Activated T-cell treated with anti-CD3 and anti-CD28 coated beads, Interleukin-2, amount 50 U/mL, for 72 hours (primary cell): ENCODE measurements at regions not wholly inside any gene's neighbourhood (a gene's known extent, or its start where the extent isn't known, plus 50 kb on each side); places are given as distances from the start of the nearest gene placed in this dataset.

Experiments
- ATAC-seq, 2 donors: fragments of 150-1000 bp; cut with Tn5 transposase; replicated peaks in 1 of 2; 2 replicates each; pipeline ENCODE4 v1.10.0; 2021; ENCODE audit warnings: moderate library complexity in 2 of 2, mild to moderate bottlenecking in 1 of 2
- DNase-seq, 2 donors: peaks; one replicate each; pipeline ENCODE4 v3.0.0; 2021 to 2022; ENCODE audit warnings: mixed read lengths in 1 of 2
- H3K27ac Mint-ChIP-seq: one replicate; pipeline ENCODE4 v1.8.0; 2022; ENCODE audit warnings: mild to moderate bottlenecking, moderate library complexity, mixed read lengths
- H3K27me3 Mint-ChIP-seq: one replicate; pipeline ENCODE4 v1.8.0; 2022; ENCODE audit warnings: low read depth, mixed read lengths
- H3K36me3 Mint-ChIP-seq, 2 donors: one replicate each; pipeline ENCODE4 v1.8.0; 2022; ENCODE audit warnings: mixed read lengths in 2 of 2, mild to moderate bottlenecking in 1 of 2; ENCODE audit not compliant: insufficient read depth in 2 of 2
- H3K4me1 Mint-ChIP-seq: one replicate; pipeline ENCODE4 v1.8.0; 2022; ENCODE audit warnings: low read depth, mixed read lengths
- H3K4me3 Mint-ChIP-seq, 2 donors: one replicate each; pipeline ENCODE4 v1.8.0; 2022; ENCODE audit warnings: mild to moderate bottlenecking in 2 of 2, mixed read lengths in 2 of 2, moderate library complexity in 2 of 2
- H3K9me3 Mint-ChIP-seq, 2 donors: one replicate each; pipeline ENCODE4 v1.8.0; 2022; ENCODE audit warnings: mixed read lengths in 2 of 2

DNA sequence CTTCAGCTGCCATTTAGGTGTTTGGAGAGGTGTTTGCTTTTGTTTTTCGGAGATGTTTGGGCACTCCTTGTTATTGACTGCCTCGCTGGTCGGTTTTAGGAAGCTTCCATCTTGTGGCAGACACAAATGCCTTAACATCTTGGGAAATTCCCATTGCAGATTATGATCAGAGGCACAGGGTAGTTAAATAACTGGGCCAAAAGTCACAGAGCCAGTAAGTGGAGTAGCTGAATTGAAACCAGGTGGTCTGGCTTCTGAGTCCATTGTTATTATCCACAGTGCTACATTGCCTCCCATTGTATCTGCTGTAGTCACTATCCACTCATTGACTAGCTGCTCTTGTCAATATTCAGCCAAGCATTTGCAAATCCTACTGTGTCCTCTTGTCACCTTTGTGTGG lies 138.2 kb upstream of the PLPP4 start:
- no peak for DNase-seq
- Mint-ChIP-seq H3K9me3 (no peaks in the 10 kb centered on the region), H3K4me3 (no peak overlapping the region), H3K36me3 (no peaks in the 10 kb centered on the region), H3K4me1 (no peaks in the 10 kb centered on the region), H3K27ac (no peak overlapping the region), H3K27me3 (peaks cover 9% of the 10 kb centered on the region)
- ATAC-seq, result no peak

DNA sequence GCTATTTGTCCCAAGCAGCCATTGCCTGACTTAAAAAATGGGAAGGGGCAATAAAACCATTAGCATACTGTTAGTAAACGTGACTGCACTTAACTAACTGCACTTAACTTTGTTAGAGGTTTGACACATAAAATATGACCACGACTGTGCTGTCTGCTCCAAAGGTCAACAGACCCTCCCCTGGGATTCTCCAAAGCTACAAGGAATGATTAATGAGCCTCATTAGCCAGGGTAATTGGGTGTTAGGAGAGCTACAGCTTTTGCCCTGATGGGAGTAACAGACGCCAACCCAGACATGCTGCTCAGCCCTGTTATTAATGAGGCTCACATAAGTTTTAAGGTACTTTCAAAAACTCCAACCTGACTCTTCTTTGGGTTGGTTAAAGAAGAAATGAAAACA lies 129.4 kb upstream of the PLPP4 start:
- Mint-ChIP-seq H3K4me1 (no peaks in the 10 kb centered on the region), H3K4me3 (no peak overlapping the region), H3K36me3 (no peaks in the 10 kb centered on the region), H3K27me3 (no peaks in the 10 kb centered on the region), H3K27ac (no peak overlapping the region), H3K9me3 (no peaks in the 10 kb centered on the region)
- DNase-seq (no peak), ATAC-seq (no peak)

DNA sequence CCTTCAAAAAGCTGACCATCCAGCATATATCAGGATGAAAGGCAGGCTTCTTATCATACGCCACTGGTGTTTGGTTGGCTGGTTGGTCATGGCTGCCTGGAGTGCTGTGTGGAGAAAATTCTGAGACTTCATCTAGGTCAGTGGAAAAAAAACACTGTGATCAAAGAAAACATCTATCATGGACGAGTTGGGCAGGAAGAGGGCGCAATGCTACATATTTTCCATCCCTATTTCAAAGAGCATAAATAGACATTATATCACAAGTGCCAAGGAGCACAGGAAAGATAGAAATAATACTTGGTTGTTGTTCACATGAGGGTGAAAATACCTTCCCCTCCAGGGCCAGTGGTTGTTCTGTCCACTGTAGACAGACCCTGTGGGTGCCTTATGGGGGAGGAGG lies 128.4 kb upstream of the PLPP4 start:
- ATAC-seq, result no peak
- Mint-ChIP-seq H3K9me3 (no peaks in the 10 kb centered on the region), H3K36me3 (no peaks in the 10 kb centered on the region), H3K4me3 (no peak overlapping the region), H3K27ac (no peak overlapping the region), H3K4me1 (no peaks in the 10 kb centered on the region), H3K27me3 (no peaks in the 10 kb centered on the region)
- no peak for DNase-seq

DNA sequence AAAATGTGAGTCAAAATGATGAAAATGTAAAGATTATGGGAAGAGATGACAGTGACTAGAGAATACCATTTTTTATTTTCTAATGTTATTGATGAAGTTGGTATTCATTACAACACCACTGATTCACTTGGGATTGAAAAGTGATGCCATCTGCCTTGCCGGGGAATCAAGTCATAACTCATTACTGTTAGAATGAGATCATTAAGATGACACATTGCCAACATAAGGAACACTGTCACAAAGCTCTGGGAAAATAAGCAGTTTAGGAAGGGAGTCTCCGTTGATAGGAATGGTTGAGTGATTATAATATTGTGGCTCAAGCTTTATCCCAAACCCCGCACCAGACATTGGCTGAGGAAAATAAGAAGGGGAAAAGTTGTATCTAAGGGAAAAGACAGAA lies 121.5 kb upstream of the PLPP4 start:
- no peak for DNase-seq
- Mint-ChIP-seq H3K36me3 (no peaks in the 10 kb centered on the region), H3K4me1 (no peaks in the 10 kb centered on the region), H3K4me3 (no peak overlapping the region), H3K27me3 (no peaks in the 10 kb centered on the region), H3K27ac (no peak overlapping the region), H3K9me3 (no peaks in the 10 kb centered on the region)
- no peak for ATAC-seq

DNA sequence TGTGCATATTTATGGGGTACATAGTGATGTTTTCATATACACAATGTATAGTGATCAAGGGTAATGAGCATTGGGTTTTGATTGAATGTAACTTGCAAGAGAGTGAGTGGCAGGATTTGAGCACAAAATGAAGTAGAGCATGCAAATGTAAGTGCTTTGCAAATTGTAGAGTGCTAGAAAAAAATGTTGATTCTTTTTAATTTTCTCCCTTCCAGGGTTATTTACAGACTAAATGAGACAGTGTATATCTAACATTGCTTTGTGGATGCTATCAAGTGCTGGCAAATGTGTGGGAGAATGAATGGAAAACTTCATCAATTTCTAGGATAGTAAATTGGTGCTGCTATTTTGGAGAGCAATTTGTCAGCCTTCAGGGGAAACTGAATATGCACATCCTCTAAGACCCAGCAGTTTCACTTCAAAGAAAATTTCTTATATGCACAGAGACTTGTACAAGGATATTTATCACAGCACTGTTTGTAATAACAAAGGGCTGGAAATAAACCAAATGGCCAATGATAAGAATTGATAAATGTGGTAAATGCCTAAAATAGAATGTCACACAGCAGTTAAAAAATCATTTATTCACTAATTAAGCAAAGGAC lies 120.6 kb upstream of the PLPP4 start:
- no peak overlapping the region for H3K4me3 Mint-ChIP-seq
- H3K27ac Mint-ChIP-seq, result no peak overlapping the region
- H3K4me1 Mint-ChIP-seq, result no peaks in the 10 kb centered on the region
- H3K27me3 Mint-ChIP-seq, result no peaks in the 10 kb centered on the region
- DNase-seq, result no peak
- H3K36me3 Mint-ChIP-seq, result no peaks in the 10 kb centered on the region
- no peak for ATAC-seq
- H3K9me3 Mint-ChIP-seq, result no peaks in the 10 kb centered on the region

DNA sequence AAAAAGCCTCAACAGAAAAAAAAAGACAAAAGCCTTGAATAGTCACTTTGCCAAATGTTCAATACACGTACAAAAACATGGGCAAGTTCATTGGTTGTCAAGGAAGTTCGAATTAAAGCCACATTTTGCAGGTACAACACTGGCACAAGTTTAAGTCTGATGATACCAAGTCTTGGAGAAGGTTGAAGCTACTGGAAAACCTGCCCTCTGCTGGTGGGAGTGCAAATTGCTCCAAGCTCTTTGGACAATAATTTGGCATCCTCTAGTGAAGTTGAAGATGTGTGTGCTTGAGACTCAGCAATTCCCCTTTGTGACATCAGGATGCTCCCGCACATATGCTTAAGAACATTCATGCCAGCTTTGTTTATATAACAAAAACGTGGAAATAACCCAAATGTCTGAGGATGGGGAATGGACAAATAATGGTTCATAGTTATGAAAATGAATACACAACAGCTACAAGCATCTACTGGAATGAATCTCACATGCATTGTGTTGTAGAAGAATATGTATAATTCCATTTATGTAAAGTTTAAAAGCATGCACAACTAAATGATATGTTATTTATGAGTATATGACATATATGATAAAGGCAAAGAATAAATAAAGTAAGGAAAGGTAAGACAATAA lies 120.0 kb upstream of the PLPP4 start:
- no peaks in the 10 kb centered on the region for H3K27me3 Mint-ChIP-seq
- no peaks in the 10 kb centered on the region for H3K36me3 Mint-ChIP-seq
- DNase-seq, result peak; percentile 49 to 56
- no peak for ATAC-seq
- H3K9me3 Mint-ChIP-seq, result no peaks in the 10 kb centered on the region
- no peak overlapping the region for H3K27ac Mint-ChIP-seq
- no peaks in the 10 kb centered on the region for H3K4me1 Mint-ChIP-seq
- no peak overlapping the region for H3K4me3 Mint-ChIP-seq

DNA sequence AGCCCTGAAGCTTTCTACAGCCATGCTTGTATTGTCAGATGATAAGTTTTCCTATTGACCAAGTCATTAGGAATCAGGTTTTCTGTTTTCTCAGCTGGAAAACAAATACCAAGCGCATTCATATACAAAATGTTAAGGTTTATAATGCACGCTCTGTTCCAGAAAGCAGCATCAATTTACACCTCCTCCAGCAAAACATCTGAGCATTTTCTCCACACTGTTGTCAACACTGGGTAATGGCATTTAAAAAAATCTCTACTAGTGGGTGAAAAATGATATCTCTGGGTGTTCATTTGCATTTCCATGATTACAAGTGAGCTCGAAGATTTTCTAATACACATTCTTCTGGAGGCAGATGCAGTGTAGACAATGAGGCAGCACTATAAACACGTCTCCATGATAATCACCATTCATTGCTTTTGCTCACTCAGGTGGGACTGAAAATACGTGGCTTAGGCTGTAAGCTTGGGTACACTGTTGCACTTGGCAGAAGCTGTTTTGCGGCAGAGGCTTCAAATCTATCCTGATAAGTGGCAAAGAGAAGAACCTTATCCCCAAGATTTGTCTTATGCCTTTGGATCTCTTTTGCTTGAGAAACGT lies 114.8 kb upstream of the PLPP4 start:
- H3K4me3 Mint-ChIP-seq, result no peak overlapping the region
- H3K9me3 Mint-ChIP-seq, result no peaks in the 10 kb centered on the region
- H3K27ac Mint-ChIP-seq, result no peak overlapping the region
- H3K36me3 Mint-ChIP-seq, result no peaks in the 10 kb centered on the region
- no peak for ATAC-seq
- DNase-seq, result no peak
- H3K27me3 Mint-ChIP-seq, result peaks cover 6% of the 10 kb centered on the region
- H3K4me1 Mint-ChIP-seq, result no peaks in the 10 kb centered on the region

DNA sequence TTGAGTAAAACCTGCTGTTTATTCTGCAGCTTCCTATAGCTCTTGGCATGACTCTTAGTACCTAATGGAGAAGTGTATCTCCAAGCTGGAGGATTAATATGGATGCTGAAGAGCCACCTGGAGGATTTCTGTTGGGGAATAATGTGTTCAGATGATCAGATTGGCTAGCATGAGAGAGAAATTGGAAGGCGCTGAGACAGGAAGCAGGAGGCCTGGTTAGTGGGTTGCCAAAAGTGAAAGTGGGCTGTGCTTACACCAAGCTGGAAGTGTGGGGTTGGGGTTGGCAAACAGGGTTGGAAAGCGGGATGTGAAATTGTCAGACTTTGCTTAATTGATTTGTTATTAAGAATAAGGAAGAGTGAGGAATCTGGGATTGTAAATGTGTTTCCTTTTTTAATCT lies 111.8 kb upstream of the PLPP4 start:
- Mint-ChIP-seq H3K4me3 (no peak overlapping the region), H3K27me3 (peaks cover 6% of the 10 kb centered on the region), H3K4me1 (no peaks in the 10 kb centered on the region), H3K36me3 (no peaks in the 10 kb centered on the region), H3K9me3 (no peaks in the 10 kb centered on the region), H3K27ac (no peak overlapping the region)
- no peak for DNase-seq
- ATAC-seq, result no peak

DNA sequence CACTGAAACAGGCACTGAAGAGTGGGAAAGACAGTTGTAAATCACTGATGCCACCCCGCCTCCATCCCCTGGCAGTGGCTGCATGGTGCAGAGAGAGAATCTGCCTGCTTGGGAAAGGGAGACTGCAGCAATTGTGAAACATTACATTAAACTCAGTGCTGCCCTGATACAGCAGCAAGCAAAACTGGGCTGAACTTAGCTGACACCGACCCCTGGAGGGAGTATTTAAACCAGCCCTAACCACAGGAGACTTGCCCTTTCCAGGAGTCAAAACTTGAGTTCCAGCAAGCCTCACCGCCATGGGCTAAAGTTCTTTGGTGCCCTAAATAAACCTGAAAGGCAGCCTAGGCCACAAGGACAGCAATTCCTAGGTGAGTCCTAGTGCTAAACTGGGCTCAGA lies 109.4 kb upstream of the PLPP4 start:
- no peaks in the 10 kb centered on the region for H3K4me1 Mint-ChIP-seq
- no peak overlapping the region for H3K4me3 Mint-ChIP-seq
- DNase-seq, result no peak
- ATAC-seq, result no peak
- H3K27ac Mint-ChIP-seq, result no peak overlapping the region
- no peaks in the 10 kb centered on the region for H3K9me3 Mint-ChIP-seq
- H3K27me3 Mint-ChIP-seq, result peaks cover 6% of the 10 kb centered on the region
- no peaks in the 10 kb centered on the region for H3K36me3 Mint-ChIP-seq

DNA sequence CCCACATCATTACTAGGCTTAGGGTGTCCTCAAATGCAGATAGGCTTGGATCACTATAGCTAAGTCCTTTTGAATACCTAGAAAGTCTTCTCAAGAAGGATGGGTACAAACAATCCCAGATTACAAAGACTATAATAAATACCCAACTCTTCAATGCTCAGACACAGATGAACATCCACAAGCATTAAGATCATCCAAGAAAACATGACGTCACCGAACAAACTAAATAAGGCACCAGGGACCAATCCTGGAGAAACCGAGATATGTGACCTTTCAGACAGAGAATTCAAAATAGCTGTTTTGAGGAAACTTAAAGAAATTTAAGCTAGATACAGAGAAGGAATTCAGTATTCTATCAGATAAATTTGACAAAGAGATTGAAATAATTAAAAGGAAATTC lies 108.0 kb upstream of the PLPP4 start:
- Mint-ChIP-seq H3K27me3 (peaks cover 6% of the 10 kb centered on the region), H3K4me1 (no peaks in the 10 kb centered on the region), H3K4me3 (no peak overlapping the region), H3K36me3 (no peaks in the 10 kb centered on the region), H3K9me3 (no peaks in the 10 kb centered on the region), H3K27ac (no peak overlapping the region)
- ATAC-seq, result no peak
- DNase-seq, result no peak

DNA sequence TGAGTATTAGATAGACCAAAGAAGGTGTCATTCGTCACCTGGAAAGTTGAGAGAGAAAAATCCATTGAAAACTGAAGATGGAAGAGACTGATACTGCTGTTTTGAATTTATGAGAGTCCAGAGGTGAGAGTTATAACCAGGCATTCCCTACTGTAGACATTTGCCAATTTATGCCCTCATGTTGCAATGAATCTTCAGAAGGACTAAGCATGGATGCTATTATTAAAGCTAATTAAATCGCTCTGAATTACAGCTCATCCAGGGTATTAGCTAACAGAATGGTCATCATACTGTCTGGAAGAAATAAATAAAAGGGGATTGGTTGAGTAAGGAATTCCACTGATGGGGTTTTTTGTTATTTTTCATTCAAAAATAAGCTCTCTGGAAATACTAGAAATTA lies 101.6 kb upstream of the PLPP4 start:
- H3K36me3 Mint-ChIP-seq, result no peaks in the 10 kb centered on the region
- no peaks in the 10 kb centered on the region for H3K4me1 Mint-ChIP-seq
- H3K27me3 Mint-ChIP-seq, result no peaks in the 10 kb centered on the region
- peaks cover 0 to 2% of the 10 kb centered on the region in 2 donors for H3K9me3 Mint-ChIP-seq
- ATAC-seq, result no peak
- no peak for DNase-seq
- H3K27ac Mint-ChIP-seq, result no peak overlapping the region
- H3K4me3 Mint-ChIP-seq, result no peak overlapping the region

DNA sequence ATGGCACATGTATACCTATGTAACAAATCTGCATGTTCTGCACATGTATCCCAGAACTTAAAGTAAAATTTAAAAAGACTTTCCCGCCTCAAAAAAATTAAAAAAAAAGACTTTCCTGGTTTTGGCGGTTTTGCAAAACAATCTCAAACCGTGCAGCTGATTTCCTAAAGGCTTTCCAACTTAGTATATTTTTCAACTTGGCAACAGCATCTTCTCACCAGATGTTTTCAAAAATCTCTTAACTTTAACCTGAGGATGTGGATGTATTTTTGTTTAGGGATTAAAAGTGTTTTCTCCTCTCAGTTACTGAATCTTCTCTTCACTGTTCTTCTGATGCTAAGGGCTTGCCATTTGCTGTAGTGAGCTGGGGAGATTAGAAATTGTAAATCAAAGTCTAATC lies 96.5 kb upstream of the PLPP4 start:
- H3K9me3 Mint-ChIP-seq, result peaks cover 0 to 2% of the 10 kb centered on the region in 2 donors
- no peaks in the 10 kb centered on the region for H3K36me3 Mint-ChIP-seq
- H3K4me1 Mint-ChIP-seq, result no peaks in the 10 kb centered on the region
- no peaks in the 10 kb centered on the region for H3K27me3 Mint-ChIP-seq
- ATAC-seq (no peak), DNase-seq (no peak)
- no peak overlapping the region for H3K27ac Mint-ChIP-seq
- H3K4me3 Mint-ChIP-seq, result no peak overlapping the region

DNA sequence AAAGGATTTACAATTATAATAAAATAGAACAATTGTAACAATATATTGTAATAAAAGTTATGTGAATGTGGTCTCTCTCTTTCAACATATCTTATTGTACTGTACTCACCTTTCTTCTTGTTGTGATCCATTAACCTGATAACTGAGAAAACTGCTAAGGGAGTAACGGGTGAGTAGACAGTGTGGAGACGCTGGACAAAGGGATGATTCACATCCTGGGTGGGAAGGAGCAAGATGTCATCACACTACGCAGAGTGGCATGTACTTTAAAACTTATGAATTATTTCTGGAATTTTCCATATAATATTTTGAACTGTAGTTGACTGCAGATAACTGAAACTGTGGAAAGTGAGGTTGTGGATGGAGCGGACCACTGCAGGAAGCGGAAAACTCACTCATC lies 91.2 kb upstream of the PLPP4 start:
- DNase-seq (no peak), ATAC-seq (no peak)
- Mint-ChIP-seq H3K4me3 (no peak overlapping the region), H3K27me3 (no peaks in the 10 kb centered on the region), H3K4me1 (no peaks in the 10 kb centered on the region), H3K36me3 (no peaks in the 10 kb centered on the region), H3K27ac (no peak overlapping the region), H3K9me3 (no peaks in the 10 kb centered on the region)

DNA sequence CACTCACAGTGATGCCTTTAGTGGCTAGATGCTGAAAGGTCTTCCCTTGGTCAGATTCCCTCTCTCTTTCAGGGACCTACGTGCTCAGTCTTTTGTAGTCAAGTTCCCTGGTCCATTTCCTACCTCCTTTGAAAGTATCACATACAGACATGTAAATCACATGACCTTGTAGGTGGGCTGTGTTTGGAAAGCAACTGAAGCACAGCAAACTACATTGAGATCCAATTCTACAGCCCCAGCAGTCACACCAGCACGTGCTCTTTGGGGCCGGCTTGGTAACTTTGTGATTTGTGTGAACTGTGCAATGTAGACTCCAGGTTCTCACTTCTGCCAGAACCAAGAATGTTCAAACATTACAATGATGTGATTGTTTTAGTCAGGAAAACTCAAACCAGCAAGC lies 89.7 kb upstream of the PLPP4 start:
- no peak overlapping the region for H3K4me3 Mint-ChIP-seq
- no peak for DNase-seq
- H3K36me3 Mint-ChIP-seq, result no peaks in the 10 kb centered on the region
- ATAC-seq, result no peak
- no peaks in the 10 kb centered on the region for H3K4me1 Mint-ChIP-seq
- no peak overlapping the region for H3K27ac Mint-ChIP-seq
- no peaks in the 10 kb centered on the region for H3K9me3 Mint-ChIP-seq
- H3K27me3 Mint-ChIP-seq, result no peaks in the 10 kb centered on the region
